Thoracic aorta (tissue), 2 donors: ENCODE measurements at regions not wholly inside any gene's neighbourhood (a gene's known extent, or its start where the extent isn't known, plus 50 kb on each side); places are given as distances from the start of the nearest gene placed in this dataset.

ENCODE experiments used
- ATAC-seq: fragments of 150-250 bp; one replicate; pipeline ENCODE4 v1.8.0; 2017; ENCODE audit warnings: low read depth; ENCODE audit not compliant: insufficient number of reproducible peaks, low FRiP score
- DNase-seq: peaks from one replicate; pipeline ENCODE4 v3.0.0-alpha.2; 2020; ENCODE audit warnings: low spot score
- H3K27ac ChIP-seq, 2 donors: fragments of 200-600 bp; sonication (generic); 1 replicate in 1 of 2; 2 replicates in 1 of 2; pipeline ENCODE4 v1.5.1; 2016; ENCODE audit warnings: mild to moderate bottlenecking in 2 of 2, moderate library complexity in 2 of 2
- H3K27me3 ChIP-seq: fragments of 200-600 bp; sonication (generic); replicated peaks from 2 replicates; pipeline ENCODE4 v1.6.0; 2016; ENCODE audit warnings: mild to moderate bottlenecking; ENCODE audit not compliant: insufficient read depth
- H3K36me3 ChIP-seq: fragments of 200-600 bp; sonication (generic); one replicate; pipeline ENCODE4 v1.5.1; 2016
- H3K4me1 ChIP-seq, 2 donors: fragments of 200-600 bp; sonication (generic); 1 replicate in 1 of 2; 2 replicates in 1 of 2; pipeline versions ENCODE4 v1.5.1 to v1.6.0; 2016; ENCODE audit warnings: low read depth in 2 of 2, mild to moderate bottlenecking in 1 of 2; ENCODE audit not compliant: control insufficient read depth in 1 of 2
- H3K4me3 ChIP-seq: fragments of 200-600 bp; sonication (generic); 2 replicates; pipeline ENCODE4 v1.5.1; 2016; ENCODE audit warnings: mild to moderate bottlenecking
- H3K9me3 ChIP-seq: fragments of 200-600 bp; sonication (generic); 2 replicates; pipeline ENCODE4 v1.5.1; 2016
- TF ChIP-seq, protein P1 (sequence below): fragments of 200-600 bp; sonication (generic); IDR thresholded peaks from one replicate; pipeline ENCODE4 v1.5.1; 2019; ENCODE audit warnings: antibody characterized with exemption

DNA sequence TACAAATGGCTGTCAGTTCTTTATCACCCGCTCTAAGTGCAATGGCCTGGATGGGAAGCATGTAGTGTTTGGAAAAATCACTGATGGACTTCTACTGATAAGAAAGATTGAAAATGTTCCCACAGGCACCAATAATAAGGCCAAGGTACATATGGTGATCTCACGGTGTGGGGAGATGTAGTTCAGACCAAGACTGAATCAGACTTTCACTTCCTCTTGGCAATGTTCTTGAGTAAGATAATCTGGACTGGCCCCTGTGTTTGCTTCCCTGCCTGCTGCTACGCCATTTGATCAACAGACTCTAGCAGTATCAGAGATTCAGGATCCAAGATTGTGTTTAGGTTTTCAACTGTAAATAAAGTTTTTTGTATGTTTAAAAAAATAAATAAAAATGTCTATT lies 682.2 kb upstream of the AMOT start:
- no peak for ATAC-seq
- Histone ChIP-seq H3K4me1 (no peaks in the 10 kb centered on the region), H3K4me3 (no peak overlapping the region), H3K27ac (no peak overlapping the region), H3K36me3 (no peaks in the 10 kb centered on the region), H3K9me3 (no peaks in the 10 kb centered on the region), H3K27me3 (no peaks in the 10 kb centered on the region)
- DNase-seq: no peak
- TF ChIP-seq, protein P1, sequence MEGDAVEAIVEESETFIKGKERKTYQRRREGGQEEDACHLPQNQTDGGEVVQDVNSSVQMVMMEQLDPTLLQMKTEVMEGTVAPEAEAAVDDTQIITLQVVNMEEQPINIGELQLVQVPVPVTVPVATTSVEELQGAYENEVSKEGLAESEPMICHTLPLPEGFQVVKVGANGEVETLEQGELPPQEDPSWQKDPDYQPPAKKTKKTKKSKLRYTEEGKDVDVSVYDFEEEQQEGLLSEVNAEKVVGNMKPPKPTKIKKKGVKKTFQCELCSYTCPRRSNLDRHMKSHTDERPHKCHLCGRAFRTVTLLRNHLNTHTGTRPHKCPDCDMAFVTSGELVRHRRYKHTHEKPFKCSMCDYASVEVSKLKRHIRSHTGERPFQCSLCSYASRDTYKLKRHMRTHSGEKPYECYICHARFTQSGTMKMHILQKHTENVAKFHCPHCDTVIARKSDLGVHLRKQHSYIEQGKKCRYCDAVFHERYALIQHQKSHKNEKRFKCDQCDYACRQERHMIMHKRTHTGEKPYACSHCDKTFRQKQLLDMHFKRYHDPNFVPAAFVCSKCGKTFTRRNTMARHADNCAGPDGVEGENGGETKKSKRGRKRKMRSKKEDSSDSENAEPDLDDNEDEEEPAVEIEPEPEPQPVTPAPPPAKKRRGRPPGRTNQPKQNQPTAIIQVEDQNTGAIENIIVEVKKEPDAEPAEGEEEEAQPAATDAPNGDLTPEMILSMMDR: no peak

- DNase-seq: no peak
- Histone ChIP-seq H3K9me3 (no peaks in the 10 kb centered on the region), H3K27ac (no peak overlapping the region), H3K27me3 (no peaks in the 10 kb centered on the region), H3K4me1 (no peaks in the 10 kb centered on the region), H3K4me3 (no peak overlapping the region), H3K36me3 (no peaks in the 10 kb centered on the region)
- TF ChIP-seq, protein P1: no peak
- no peak for ATAC-seq
These were observed 674.3 kb upstream of the AMOT start for GRCh38 chrX:113514906-113515305.

GRCh38 chrX:113512700-113513395 lies 672.2 kb upstream of the AMOT start:
- DNase-seq: no peak
- no peaks in the 10 kb centered on the region for H3K4me1 ChIP-seq
- no peaks in the 10 kb centered on the region for H3K36me3 ChIP-seq
- no peaks in the 10 kb centered on the region for H3K27me3 ChIP-seq
- ATAC-seq: no peak
- TF ChIP-seq, protein P1: no peak
- H3K4me3 ChIP-seq: no peak overlapping the region
- H3K9me3 ChIP-seq: no peaks in the 10 kb centered on the region
- H3K27ac ChIP-seq: no peak overlapping the region

DNA sequence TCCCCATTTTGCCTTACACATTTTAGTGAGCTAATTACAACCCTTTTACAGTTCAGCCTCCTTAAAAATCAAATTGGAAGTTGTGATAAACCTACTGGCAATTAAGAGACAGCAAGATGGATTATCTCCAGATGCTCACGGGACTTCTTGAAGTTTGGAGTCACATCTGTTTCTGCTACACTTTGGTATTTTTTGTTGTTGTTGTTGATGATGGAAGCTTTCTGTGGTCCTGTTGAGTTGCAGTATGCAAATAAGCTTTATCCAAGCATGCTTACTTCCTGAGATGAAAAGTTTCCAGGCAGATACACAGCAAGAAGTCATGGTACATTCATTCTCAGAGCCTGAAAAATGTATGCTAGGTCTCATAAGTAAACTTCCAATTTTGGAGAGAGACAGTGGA lies 670.0 kb upstream of the AMOT start:
- H3K9me3 ChIP-seq: no peaks in the 10 kb centered on the region
- TF ChIP-seq, protein P1: no peak
- ATAC-seq: no peak
- no peaks in the 10 kb centered on the region for H3K36me3 ChIP-seq
- no peak overlapping the region for H3K27ac ChIP-seq
- no peaks in the 10 kb centered on the region for H3K27me3 ChIP-seq
- DNase-seq: no peak
- H3K4me3 ChIP-seq: no peak overlapping the region
- no peaks in the 10 kb centered on the region for H3K4me1 ChIP-seq

- Histone ChIP-seq H3K36me3 (no peaks in the 10 kb centered on the region), H3K4me3 (no peak overlapping the region), H3K9me3 (no peaks in the 10 kb centered on the region), H3K27me3 (no peaks in the 10 kb centered on the region), H3K27ac (no peak overlapping the region), H3K4me1 (no peaks in the 10 kb centered on the region)
- DNase-seq (no peak), ATAC-seq (no peak)
- TF ChIP-seq, protein P1: no peak
These were observed 652.3 kb upstream of the AMOT start for GRCh38 chrX:113492895-113493294.
